ENCODE measurements at regions not wholly inside any gene's neighbourhood (a gene's known extent, or its start where the extent isn't known, plus 50 kb on each side); places are given as distances from the start of the nearest gene placed in this dataset.

- TF ChIP-seq ZNF562 (CRISPR knock-in tag; IDR thresholded peaks at IDR 0.05; ENCODE audit: borderline replicate concordance) (no peak), CTCF (CRISPR knock-in tag; IDR thresholded peaks at IDR 0.05) (no peak)
Measured at GRCh38 chr10:128386816-128387604, 260.8 kb upstream of the MKI67 start (continued).

- H2AFZ ChIP-seq (ENCODE audit: low read length) = no peak overlapping the region
- peaks cover 0 to 11% of the 10 kb centered on the region in 2 experiments; a peak in 2 of 5 replicates for H3K27me3 ChIP-seq (ENCODE audit: control insufficient read depth in 1 of 2, insufficient read depth in 2 of 2, low read length in 2 of 2)
- no peak overlapping the region for H3K4me3 ChIP-seq (replicated peaks in 1 of 3; ENCODE audit: insufficient read depth in 1 of 3, low read depth in 2 of 3, low read length in 3 of 3)
- H4K20me1 ChIP-seq (ENCODE audit: insufficient read depth, low read length) = no peaks in the 10 kb centered on the region
- ChIA-PET POLR2A (no interaction called here), CTCF (ENCODE audit: low intra/inter-chr PET ratio, low total read pairs) (no interaction called here)
- H3K4me2 ChIP-seq (ENCODE audit: low read depth, low read length) = no peak overlapping the region
- no peak for FAIRE-seq
- BruUV-seq (replicated peaks) = no TSS peak
- H3K79me2 ChIP-seq (ENCODE audit: insufficient read depth, low read length) = no peaks in the 10 kb centered on the region
- H3K9me3 ChIP-seq (ENCODE audit: low read length) = no peaks in the 10 kb centered on the region
- H3K4me1 ChIP-seq (ENCODE audit: insufficient read depth, low read length) = no peaks in the 10 kb centered on the region
- H3K9ac ChIP-seq (ENCODE audit: insufficient read depth, low read depth, low read length) = no peak overlapping the region
- H3K27ac ChIP-seq (ENCODE audit: extremely low read length, insufficient read depth, low read length) = no peak overlapping the region
- in situ Hi-C loops (cut with HindIII; ENCODE audit: extremely low pct_ligation_motif_present, low pct_unique_long_range_greater_than_20kb) = no loop called here
- H3K36me3 ChIP-seq (replicated peaks in 1 of 2; ENCODE audit: control insufficient read depth in 1 of 2, insufficient read depth in 2 of 2, low read length in 2 of 2) = no peaks in the 10 kb centered on the region
- DNase-seq (ENCODE audit: low spot score) = no peak
- WGBS (ENCODE audit: low lambda C conversion rate) = 1% methylated on average over 5 of the region's 5 CpGs
- intact Hi-C loops (cut with micrococcal nuclease; ENCODE audit: unreplicated experiment) = no loop called here
- ATAC-seq = no peak
- TF ChIP-seq SUZ12 (IDR thresholded peaks at IDR 0.05; ENCODE audit: low read depth, low read length) (no peak), ZBTB42 (CRISPR knock-in tag; IDR thresholded peaks at IDR 0.05) (no peak), KLF12 (CRISPR knock-in tag; IDR thresholded peaks at IDR 0.05; ENCODE audit: borderline replicate concordance) (no peak), ZNF251 (CRISPR knock-in tag; IDR thresholded peaks at IDR 0.05) (no peak), KLF15 (CRISPR knock-in tag; IDR thresholded peaks at IDR 0.05; ENCODE audit: borderline replicate concordance) (no peak), KDM5A (IDR thresholded peaks at IDR 0.05; ENCODE audit: borderline replicate concordance, low read length) (no peak), ZNF777 (CRISPR knock-in tag; IDR thresholded peaks at IDR 0.05) (no peak), ZSCAN21 (CRISPR knock-in tag; IDR thresholded peaks at IDR 0.05; ENCODE audit: borderline replicate concordance) (no peak), HES4 (CRISPR knock-in tag; IDR thresholded peaks at IDR 0.05; ENCODE audit: borderline replicate concordance) (no peak), ZNF576 (CRISPR knock-in tag; IDR thresholded peaks at IDR 0.05) (no peak), SAP130 (CRISPR knock-in tag; IDR thresholded peaks at IDR 0.05; ENCODE audit: low read depth) (no peak), ATF7 (IDR thresholded peaks at IDR 0.05) (no peak), ATF7 (CRISPR knock-in tag; IDR thresholded peaks at IDR 0.05) (no peak), YY1 (IDR thresholded peaks at IDR 0.05; ENCODE audit: insufficient read depth, insufficient replicate concordance, low read depth, low read length) (no peak), STAT6 (CRISPR knock-in tag; IDR thresholded peaks at IDR 0.05; ENCODE audit: borderline replicate concordance) (no peak), GMEB2 (CRISPR knock-in tag; IDR thresholded peaks at IDR 0.05; ENCODE audit: low read depth) (no peak)
Measured at GRCh38 chr10:128390596-128390995, 264.4 kb upstream of the MKI67 start.

All from HepG2 (cell line).